NT2/D1 (cell line): ENCODE measurements at regions not wholly inside any gene's neighbourhood (a gene's known extent, or its start where the extent isn't known, plus 50 kb on each side); places are given as distances from the start of the nearest gene placed in this dataset.

ENCODE experiments used
- DNase-seq: peaks from one replicate; pipeline ENCODE4 v3.0.0-alpha.2; 2011; ENCODE audit warnings: low read depth, low spot score
- H3K27me3 ChIP-seq: 2 replicates; pipeline ENCODE4 v1.6.0; 2011; ENCODE audit warnings: mild to moderate bottlenecking; ENCODE audit not compliant: insufficient read length, insufficient read depth
- H3K36me3 ChIP-seq: 2 replicates; pipeline ENCODE4 v1.6.1; 2011; ENCODE audit warnings: mild to moderate bottlenecking, low read length, mixed read lengths; ENCODE audit not compliant: insufficient read depth, insufficient read length
- H3K4me1 ChIP-seq: 2 replicates; pipeline ENCODE4 v1.5.1; 2011; ENCODE audit not compliant: insufficient read depth, insufficient read length
- H3K4me3 ChIP-seq: 2 replicates; pipeline ENCODE4 v1.5.1; 2011; ENCODE audit warnings: low read depth; ENCODE audit not compliant: insufficient read length
- H3K9ac ChIP-seq: 2 replicates; pipeline ENCODE4 v1.6.0; 2011; ENCODE audit warnings: low read depth; ENCODE audit not compliant: insufficient read length
- H3K9me3 ChIP-seq: 2 replicates; pipeline ENCODE4 v1.5.1; 2011; ENCODE audit warnings: mild to moderate bottlenecking, low read length; ENCODE audit not compliant: insufficient read depth
- SUZ12 ChIP-seq: IDR thresholded peaks from 2 replicates; pipeline ENCODE4 v1.6.1; 2011; ENCODE audit not compliant: insufficient read length, insufficient read depth; ENCODE audit errors: extremely low read depth
- YY1 ChIP-seq: IDR thresholded peaks from 2 replicates; pipeline ENCODE4 v1.6.1; 2011; ENCODE audit not compliant: insufficient read length, insufficient read depth
- ZNF274 ChIP-seq: IDR thresholded peaks from 2 replicates; pipeline ENCODE4 v1.6.1; 2011; ENCODE audit warnings: mild to moderate bottlenecking, low read depth, low read length

DNA sequence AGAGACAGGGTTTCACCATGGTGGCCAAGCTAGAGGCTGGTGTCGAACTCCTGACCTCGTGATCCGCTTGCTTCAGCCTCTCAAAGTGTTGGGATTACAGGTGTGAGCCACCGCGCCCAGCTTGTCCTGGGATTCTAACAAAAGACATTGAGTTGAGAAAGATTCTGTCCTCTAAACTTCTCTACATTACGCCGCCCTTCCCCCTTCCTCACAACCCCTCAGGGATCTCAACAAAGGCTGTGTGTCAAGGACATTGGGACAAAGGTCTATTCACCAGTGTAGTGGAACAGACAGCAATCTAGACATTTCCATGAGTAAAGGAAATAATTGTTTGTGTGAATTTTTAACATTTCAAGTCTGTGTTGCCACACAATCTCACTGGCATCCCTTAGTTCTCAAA lies 68.8 kb upstream of the KIF5B start:
- Histone ChIP-seq H3K27me3 (no peaks in the 10 kb centered on the region), H3K4me1 (no peaks in the 10 kb centered on the region), H3K9me3 (peaks cover 19% of the 10 kb centered on the region; the same call in 1 of the 2 replicates), H3K9ac (no peak overlapping the region), H3K36me3 (no peaks in the 10 kb centered on the region), H3K4me3 (no peak overlapping the region)
- DNase-seq: no peak
- TF ChIP-seq ZNF274 (no peak), YY1 (no peak), SUZ12 (no peak)

GRCh38 chr10:32123021-32123420 lies 66.8 kb upstream of the KIF5B start:
- no peaks in the 10 kb centered on the region for H3K27me3 ChIP-seq
- no peaks in the 10 kb centered on the region for H3K36me3 ChIP-seq
- H3K9ac ChIP-seq: no peak overlapping the region
- peaks cover 19% of the 10 kb centered on the region; the same call in 1 of the 2 replicates for H3K9me3 ChIP-seq
- H3K4me1 ChIP-seq: no peaks in the 10 kb centered on the region
- TF ChIP-seq ZNF274: no peak
- TF ChIP-seq YY1: no peak
- no peak for DNase-seq
- H3K4me3 ChIP-seq: no peak overlapping the region

DNA sequence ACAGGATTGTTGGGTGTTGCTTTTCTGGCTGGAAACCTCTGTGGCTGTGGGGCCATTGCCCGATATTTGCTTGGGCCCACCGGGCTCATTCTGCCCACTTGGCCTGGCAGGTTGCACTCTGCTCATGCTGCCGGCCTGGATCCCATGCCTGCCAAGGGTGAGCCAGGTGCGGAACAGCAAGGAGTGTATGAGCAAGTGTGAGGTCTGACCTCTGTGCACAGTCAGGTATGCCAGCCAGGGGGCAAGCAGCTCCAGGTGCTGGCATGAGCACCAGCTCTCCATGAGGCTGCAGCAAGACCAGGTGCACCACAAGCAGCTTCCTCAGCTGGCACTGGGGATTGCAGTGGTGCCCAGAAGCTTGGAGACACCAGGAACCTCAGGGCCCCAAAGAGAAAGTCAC lies 65.4 kb upstream of the KIF5B start:
- no peak for TF ChIP-seq YY1
- no peak for TF ChIP-seq ZNF274
- no peak for TF ChIP-seq SUZ12
- DNase-seq: no peak
- Histone ChIP-seq H3K4me3 (no peak overlapping the region), H3K9ac (no peak overlapping the region), H3K4me1 (no peaks in the 10 kb centered on the region), H3K36me3 (no peaks in the 10 kb centered on the region), H3K9me3 (peaks cover 19% of the 10 kb centered on the region; the same call in 1 of the 2 replicates), H3K27me3 (no peaks in the 10 kb centered on the region)

DNA sequence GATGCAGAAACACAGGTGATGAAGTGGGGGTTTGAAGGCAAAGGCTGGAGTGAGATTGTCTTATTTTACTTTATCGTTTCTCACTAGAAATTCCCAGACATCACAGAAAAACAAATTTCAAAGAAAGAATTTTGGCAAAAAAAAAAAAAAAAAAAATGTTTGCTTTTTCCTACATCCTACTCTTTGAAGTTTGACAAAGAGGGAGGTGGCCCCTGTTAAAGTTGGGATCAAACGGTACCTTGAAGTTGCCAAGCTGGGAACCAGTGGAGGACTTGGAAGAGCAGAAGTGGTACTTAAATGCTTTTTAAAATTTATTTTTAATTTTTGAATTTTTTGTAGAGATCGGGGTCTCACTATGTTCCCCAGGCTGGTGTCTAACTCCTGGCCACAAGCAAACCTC lies 63.9 kb upstream of the KIF5B start:
- no peak for DNase-seq
- no peak overlapping the region for H3K4me3 ChIP-seq
- TF ChIP-seq SUZ12 (no peak), YY1 (no peak), ZNF274 (no peak)
- H3K9ac ChIP-seq: no peak overlapping the region
- no peaks in the 10 kb centered on the region for H3K4me1 ChIP-seq
- no peaks in the 10 kb centered on the region for H3K36me3 ChIP-seq
- no peaks in the 10 kb centered on the region for H3K27me3 ChIP-seq
- H3K9me3 ChIP-seq: peaks cover 19% of the 10 kb centered on the region; the same call in 1 of the 2 replicates

DNA sequence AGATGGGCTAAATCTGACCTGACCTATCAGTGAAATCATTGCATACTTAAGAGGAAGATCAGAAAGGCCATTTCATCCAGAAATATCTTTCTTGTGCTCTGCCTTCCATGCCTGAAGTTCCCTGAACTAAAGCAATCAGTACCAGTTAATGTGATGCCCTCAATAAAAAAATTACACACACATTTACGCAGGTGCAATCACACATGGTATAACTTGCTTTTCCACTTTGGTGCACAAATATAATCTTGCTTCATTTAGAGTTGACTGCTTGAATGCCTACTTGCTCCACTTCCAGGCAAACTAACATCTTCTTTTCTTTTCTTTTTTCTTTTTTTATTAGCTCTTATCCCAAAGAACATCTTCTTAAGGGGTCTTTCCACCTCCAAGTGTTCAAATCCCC lies 58.3 kb upstream of the KIF5B start:
- Histone ChIP-seq H3K9ac (no peak overlapping the region), H3K9me3 (no peaks in the 10 kb centered on the region), H3K36me3 (no peaks in the 10 kb centered on the region), H3K4me1 (no peaks in the 10 kb centered on the region), H3K4me3 (no peak overlapping the region), H3K27me3 (no peaks in the 10 kb centered on the region)
- DNase-seq: no peak
- no peak for TF ChIP-seq ZNF274
- TF ChIP-seq YY1: no peak
- TF ChIP-seq SUZ12: no peak

GRCh38 chr10:32112055-32112454 lies 55.8 kb upstream of the KIF5B start:
- H3K9me3 ChIP-seq: no peaks in the 10 kb centered on the region
- H3K9ac ChIP-seq: no peak overlapping the region
- H3K36me3 ChIP-seq: no peaks in the 10 kb centered on the region
- no peaks in the 10 kb centered on the region for H3K4me1 ChIP-seq
- TF ChIP-seq YY1 (no peak), ZNF274 (no peak), SUZ12 (no peak)
- DNase-seq: no peak
- no peak overlapping the region for H3K4me3 ChIP-seq
- H3K27me3 ChIP-seq: no peaks in the 10 kb centered on the region

GRCh38 chr10:32111585-32111984 lies 55.4 kb upstream of the KIF5B start:
- TF ChIP-seq ZNF274 (no peak), YY1 (no peak), SUZ12 (no peak)
- no peaks in the 10 kb centered on the region for H3K27me3 ChIP-seq

DNA sequence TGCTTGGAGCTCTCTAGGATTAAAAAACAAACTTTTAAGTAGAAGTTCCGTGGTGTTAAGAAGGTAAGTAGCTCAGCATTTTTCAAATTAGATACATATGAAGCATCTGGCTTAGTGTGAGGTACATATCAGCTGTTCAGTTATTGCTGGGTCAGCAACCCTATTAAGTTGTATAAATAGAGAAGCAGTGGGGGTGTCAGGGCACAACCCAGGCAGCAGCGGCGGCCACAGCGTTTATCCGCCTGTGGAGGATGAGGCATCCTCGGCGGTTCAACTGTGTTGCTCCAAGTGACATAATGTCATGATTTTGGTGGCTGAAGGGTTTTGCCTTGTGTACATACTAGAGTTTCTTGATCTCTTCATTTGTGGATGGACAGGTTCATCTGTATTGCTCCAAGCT lies 54.6 kb upstream of the KIF5B start:
- Histone ChIP-seq H3K9me3 (no peaks in the 10 kb centered on the region), H3K4me3 (no peak overlapping the region), H3K9ac (no peak overlapping the region), H3K36me3 (no peaks in the 10 kb centered on the region), H3K4me1 (no peaks in the 10 kb centered on the region), H3K27me3 (no peaks in the 10 kb centered on the region)
- no peak for DNase-seq
- TF ChIP-seq ZNF274: no peak
- no peak for TF ChIP-seq YY1
- no peak for TF ChIP-seq SUZ12

More at GRCh38 chr10:32111585-32111984, 55.4 kb upstream of the KIF5B start:
- H3K36me3 ChIP-seq: no peaks in the 10 kb centered on the region
- H3K9me3 ChIP-seq: no peaks in the 10 kb centered on the region
- no peaks in the 10 kb centered on the region for H3K4me1 ChIP-seq
- H3K4me3 ChIP-seq: no peak overlapping the region
- DNase-seq: no peak
- H3K9ac ChIP-seq: no peak overlapping the region
